Left kidney (tissue), 1 donor: ENCODE measurements at regions not wholly inside any gene's neighbourhood (a gene's known extent, or its start where the extent isn't known, plus 50 kb on each side); places are given as distances from the start of the nearest gene placed in this dataset.

Source experiments
- DNase-seq: peaks from one replicate; pipeline ENCODE4 v3.0.0-alpha.2; 2013

- no peak for DNase-seq
These were observed 553.8 kb downstream of the LRRIQ3 start for GRCh38 chr1:73644198-73644597.

GRCh38 chr1:73639494-73639893 is 558.5 kb downstream of the LRRIQ3 start:
- DNase-seq, result no peak

GRCh38 chr1:73637264-73637663 is 560.7 kb downstream of the LRRIQ3 start:
- no peak for DNase-seq

DNA sequence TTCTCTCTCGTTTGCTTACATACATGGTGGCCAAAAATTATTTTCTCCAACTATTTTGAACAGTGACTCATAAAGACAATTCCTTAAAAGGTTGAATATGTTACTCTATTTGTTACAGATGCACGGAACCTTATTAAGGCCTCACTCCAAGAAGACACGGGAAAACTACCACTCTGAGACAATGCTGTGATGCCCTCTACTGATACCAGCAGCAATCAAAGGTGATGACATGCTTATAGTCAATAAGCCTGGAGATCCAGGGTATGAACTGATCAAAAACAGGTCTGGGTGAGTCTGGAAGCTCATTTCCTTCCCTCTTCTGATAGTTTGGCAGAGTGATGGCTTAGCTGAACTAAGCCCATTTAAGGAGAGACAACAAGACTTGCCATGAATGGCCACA is 563.0 kb downstream of the LRRIQ3 start:
- DNase-seq, result no peak

- DNase-seq, result no peak
These were observed 570.3 kb downstream of the LRRIQ3 start for GRCh38 chr1:73627723-73628122.

DNA sequence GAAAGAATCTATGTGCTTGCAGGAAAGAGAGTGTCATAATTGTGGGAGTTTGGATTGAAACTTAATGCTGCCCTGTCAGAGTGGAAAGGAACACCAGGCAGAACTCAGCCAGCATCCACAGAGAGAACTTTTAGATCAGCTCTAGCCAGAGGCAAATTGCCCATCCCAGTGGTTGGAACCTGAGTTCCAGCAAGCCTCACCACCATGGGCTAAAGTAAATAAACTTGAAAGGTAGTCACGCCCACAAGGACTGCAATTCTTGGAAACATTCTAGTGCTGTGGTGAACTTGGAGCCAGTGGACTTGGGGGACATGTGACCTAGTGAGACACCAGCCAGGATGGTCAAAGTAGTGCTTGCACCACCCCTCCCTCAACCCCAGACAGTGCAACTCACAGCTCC is 571.6 kb downstream of the LRRIQ3 start:
- DNase-seq, result no peak

- DNase-seq, result no peak
These were observed 574.0 kb downstream of the LRRIQ3 start for GRCh38 chr1:73623946-73624345.

- no peak for DNase-seq
These were observed 580.8 kb downstream of the LRRIQ3 start for GRCh38 chr1:73617145-73617544.

GRCh38 chr1:73611681-73612080 is 586.3 kb downstream of the LRRIQ3 start:
- no peak for DNase-seq

DNA sequence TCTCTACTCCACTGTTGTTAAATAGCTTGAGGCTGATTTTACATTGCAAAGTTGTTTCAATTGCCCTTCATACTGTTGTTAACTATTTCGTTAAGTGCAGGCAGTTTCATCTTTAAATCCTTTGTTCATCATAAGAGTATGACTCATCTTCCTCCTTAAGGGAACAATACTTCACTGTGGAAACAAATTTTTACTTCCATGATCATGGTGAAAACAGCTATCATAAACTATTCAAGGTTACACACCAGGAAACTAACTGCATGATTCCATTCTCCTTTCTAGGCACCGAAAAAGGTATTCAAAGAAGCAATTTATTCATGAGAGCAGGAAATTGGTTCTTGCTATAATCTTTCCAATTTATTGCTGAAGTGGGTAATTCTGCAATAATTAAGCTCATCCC is 593.2 kb downstream of the LRRIQ3 start:
- no peak for DNase-seq

DNA sequence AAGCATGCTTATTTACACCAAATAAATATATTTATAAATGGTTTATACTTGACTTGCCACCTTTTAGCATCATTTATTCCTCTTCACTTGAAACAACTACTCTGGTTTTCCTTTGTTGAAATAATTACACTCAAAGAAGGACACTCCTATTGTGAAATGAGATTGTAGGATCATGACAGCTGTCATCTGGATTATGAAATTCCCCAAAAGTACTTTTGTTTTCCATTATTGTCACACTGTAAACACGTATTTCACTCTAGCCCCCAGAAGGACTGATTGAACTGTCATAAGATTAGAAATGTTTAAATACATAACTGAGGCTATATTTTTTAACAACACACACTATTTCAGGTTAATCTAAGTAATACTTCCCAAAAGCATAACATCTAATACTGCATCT is 593.8 kb downstream of the LRRIQ3 start:
- no peak for DNase-seq

- no peak for DNase-seq
These were observed 604.2 kb downstream of the LRRIQ3 start for GRCh38 chr1:73593804-73594203.

DNA sequence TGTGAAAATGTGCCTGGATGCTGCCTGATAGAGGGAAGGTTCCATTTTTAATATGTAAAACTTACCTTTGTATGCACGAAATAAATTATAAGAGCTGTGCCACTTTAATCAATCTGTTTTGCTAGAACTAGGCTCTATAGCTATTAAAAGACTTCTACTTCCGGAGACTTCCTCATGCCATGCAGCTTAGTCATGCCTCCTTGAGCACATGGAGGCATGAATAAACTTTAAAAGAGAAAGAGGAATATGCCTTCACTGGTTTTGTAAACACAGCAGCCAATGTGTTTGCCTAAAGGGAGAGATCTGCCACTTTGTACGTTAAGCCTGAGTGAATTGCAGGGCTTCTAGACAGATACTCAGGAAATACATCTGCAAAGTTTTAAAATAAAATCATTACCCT is 604.6 kb downstream of the LRRIQ3 start:
- DNase-seq, result peak; percentile 6

DNA sequence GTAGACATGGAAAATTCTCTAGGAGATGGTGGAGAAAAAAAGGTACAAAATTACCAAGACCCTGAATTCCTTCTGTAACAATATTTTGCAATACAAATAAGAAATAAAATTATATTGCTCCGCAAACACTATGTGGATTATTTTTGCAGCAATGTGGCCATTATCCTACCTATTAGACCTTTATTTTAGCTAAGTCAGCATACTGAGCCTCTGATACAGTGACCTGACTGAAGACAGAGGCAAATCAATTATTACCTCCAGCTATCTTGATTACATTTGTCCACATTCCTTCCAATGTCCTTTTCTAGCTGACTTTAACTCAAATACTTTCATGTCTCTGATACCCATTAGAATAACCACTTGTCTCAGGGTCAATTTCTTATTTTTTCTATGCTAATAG is 610.9 kb downstream of the LRRIQ3 start:
- DNase-seq, result no peak

DNA sequence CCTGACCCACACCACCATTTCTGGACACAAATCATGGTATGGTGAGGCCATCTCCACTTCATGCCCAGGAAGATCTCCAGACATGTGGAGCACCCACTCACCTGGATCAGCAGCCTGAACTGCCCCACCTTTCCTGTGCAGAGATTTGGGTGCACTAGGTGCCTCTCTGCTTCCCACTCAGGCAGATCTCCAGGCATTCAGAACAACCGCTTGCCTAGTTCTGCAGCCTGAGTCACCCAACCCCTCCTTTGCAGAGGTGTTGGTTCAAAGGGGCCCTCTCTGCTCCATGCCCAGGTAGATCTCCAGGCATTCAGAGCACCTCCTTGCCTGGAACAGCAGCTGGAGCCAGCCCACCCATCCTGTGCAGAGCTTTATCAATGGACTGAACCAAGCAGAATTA is 620.8 kb downstream of the LRRIQ3 start:
- no peak for DNase-seq

- no peak for DNase-seq
These were observed 621.9 kb downstream of the LRRIQ3 start for GRCh38 chr1:73576083-73576482.

DNA sequence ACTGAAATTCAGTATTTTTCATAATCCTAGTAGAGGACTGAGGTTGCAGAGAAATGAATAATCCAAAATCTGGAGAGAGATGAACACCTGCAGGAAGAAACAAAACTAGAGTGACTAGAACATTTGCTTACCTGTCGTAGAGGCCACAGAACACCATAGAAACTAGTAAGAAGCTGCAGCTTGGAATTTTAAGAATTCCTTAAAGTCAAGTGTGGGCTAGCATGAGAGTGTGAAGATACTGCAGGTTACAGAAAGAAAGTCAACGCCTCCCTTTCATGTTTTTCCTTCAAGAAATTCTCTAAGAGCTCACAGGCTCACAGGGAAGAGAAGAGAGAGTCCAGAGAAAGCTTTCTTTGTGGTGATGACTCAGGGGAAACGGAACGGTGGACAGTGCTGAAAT is 633.7 kb downstream of the LRRIQ3 start:
- no peak for DNase-seq

GRCh38 chr1:73556270-73556669 is 641.7 kb downstream of the LRRIQ3 start:
- no peak for DNase-seq

- no peak for DNase-seq
These were observed 660.6 kb downstream of the LRRIQ3 start for GRCh38 chr1:73537400-73537799.

- no peak for DNase-seq
These were observed 680.3 kb downstream of the LRRIQ3 start for GRCh38 chr1:73517603-73518191.

GRCh38 chr1:73516451-73516850 is 681.5 kb downstream of the LRRIQ3 start:
- DNase-seq, result no peak

- no peak for DNase-seq
These were observed 686.9 kb downstream of the LRRIQ3 start for GRCh38 chr1:73511038-73511437.

DNA sequence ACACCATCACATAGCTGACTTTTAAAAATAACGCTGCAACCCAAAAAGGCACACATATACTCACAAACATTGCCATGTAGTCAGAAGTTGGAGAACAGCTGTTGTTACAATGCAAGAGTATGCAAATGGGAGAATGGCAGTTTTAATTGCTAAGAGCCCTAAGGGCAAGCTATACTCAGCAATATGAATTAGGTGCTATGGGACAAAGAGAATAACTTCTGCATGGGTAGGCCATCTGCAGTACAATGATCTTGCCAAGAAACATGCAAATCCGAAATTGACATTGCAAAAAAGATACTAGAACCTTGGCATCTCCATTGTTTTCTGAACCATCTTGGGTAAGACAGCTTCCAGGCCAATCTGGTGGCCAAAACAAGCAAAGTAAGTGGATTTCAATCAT is 697.8 kb downstream of the LRRIQ3 start:
- DNase-seq, result no peak

GRCh38 chr1:73499671-73500070 is 698.3 kb downstream of the LRRIQ3 start:
- no peak for DNase-seq

DNA sequence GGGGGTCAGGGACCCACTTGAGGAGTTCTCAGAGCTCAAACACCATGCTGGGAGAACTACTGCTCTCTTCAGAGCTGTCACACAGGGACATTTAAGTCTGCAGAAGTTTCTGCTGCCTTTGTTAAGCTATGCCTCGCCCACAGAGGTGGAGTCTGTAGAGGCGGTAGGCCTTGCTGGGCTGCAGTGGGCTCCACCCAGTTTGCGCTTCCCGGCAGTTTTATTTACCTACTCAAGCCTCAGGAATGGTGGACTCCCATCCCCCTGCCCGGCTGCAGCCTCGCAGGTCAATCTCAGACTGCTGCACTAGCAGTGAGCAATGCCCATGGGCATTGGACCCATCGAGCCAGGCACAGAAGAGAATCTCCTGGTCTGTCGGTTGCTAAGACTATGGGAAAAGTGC is 706.4 kb downstream of the LRRIQ3 start:
- no peak for DNase-seq
